IMR-90 (cell line): ENCODE measurements at regions not wholly inside any gene's neighbourhood (a gene's known extent, or its start where the extent isn't known, plus 50 kb on each side); places are given as distances from the start of the nearest gene placed in this dataset.

Source experiments
- ATAC-seq: fragments of 200-7000 bp; cut with Tn5 transposase; 2 replicates; pipeline ENCODE4 v1.9.1; 2020; ENCODE audit warnings: low read depth, mild to moderate bottlenecking, moderate library complexity
- BruUV-seq: library from RNA; stranded (reverse); fragments of 400-500 nt; replicated peaks from 2 replicates; lab custom pipeline; 2021; lab: Mats Ljungman, UMichigan
- CTCF ChIA-PET: fragments of 300-600 bp; formaldehyde crosslinking; extraction: SDS; loops from one replicate; lab custom pipeline; 2021; ENCODE audit warnings: antibody characterized with exemption; lab: Yijun Ruan, JAX
- POLR2A ChIA-PET: fragments of 300-600 bp; sonication (Branson Sonifier 250); formaldehyde crosslinking; loops from one replicate; lab custom pipeline; 2022; ENCODE audit warnings: antibody characterized with exemption; ENCODE audit not compliant: unreplicated experiment; lab: Charles Lee
- DNase-seq: peaks from one replicate; pipeline ENCODE4 v3.0.0; 2013
- H2AFZ ChIP-seq: replicated peaks from 2 replicates; pipeline ENCODE3; 2013; ENCODE audit warnings: low read length, mild to moderate bottlenecking; ENCODE audit not compliant: poor library complexity
- H2AK5ac ChIP-seq: 2 replicates; pipeline ENCODE4 v1.6.1; 2013; ENCODE audit warnings: low read depth, low read length, inconsistent platforms
- H2AK9ac ChIP-seq: replicated peaks from 2 replicates; pipeline ENCODE3; 2013; ENCODE audit warnings: mild to moderate bottlenecking, low read depth, low read length, moderate library complexity; ENCODE audit not compliant: poor library complexity
- H2BK120ac ChIP-seq: 2 replicates; pipeline ENCODE4 v1.6.1; 2013; ENCODE audit warnings: low read depth, low read length, inconsistent platforms
- H2BK15ac ChIP-seq: 3 replicates; pipeline ENCODE4 v1.6.1; 2013; ENCODE audit warnings: low read depth, low read length, inconsistent platforms
- H2BK20ac ChIP-seq: 2 replicates; pipeline ENCODE4 v1.6.1; 2013; ENCODE audit warnings: low read depth, mild to moderate bottlenecking, inconsistent platforms, low read length, moderate library complexity
- H2BK5ac ChIP-seq: 2 replicates; pipeline ENCODE4 v1.6.1; 2013; ENCODE audit warnings: mild to moderate bottlenecking, low read depth, low read length, inconsistent platforms; ENCODE audit not compliant: poor library complexity, severe bottlenecking
- H3K14ac ChIP-seq: replicated peaks from 2 replicates; pipeline ENCODE4 v1.6.1; 2013; ENCODE audit warnings: low read depth, low read length, inconsistent platforms
- H3K18ac ChIP-seq: 2 replicates; pipeline ENCODE4 v1.6.1; 2013; ENCODE audit warnings: low read depth, low read length, control low read depth
- H3K23ac ChIP-seq: 2 replicates; pipeline ENCODE4 v1.6.1; 2013; ENCODE audit warnings: low read depth, low read length, inconsistent platforms
- H3K27ac ChIP-seq: 2 replicates; pipeline ENCODE4 v1.5.1; 2013; ENCODE audit warnings: mild to moderate bottlenecking, control low read depth, low read length; ENCODE audit not compliant: insufficient read depth
- H3K27me3 ChIP-seq: 2 replicates; pipeline ENCODE4 v1.6.1; 2013; ENCODE audit warnings: low read length; ENCODE audit not compliant: control insufficient read depth, insufficient read depth
- H3K36me3 ChIP-seq: 2 replicates; pipeline ENCODE4 v1.6.1; 2013; ENCODE audit warnings: low read length, mixed read lengths; ENCODE audit not compliant: control insufficient read depth, insufficient read depth
- H3K4ac ChIP-seq: 2 replicates; pipeline ENCODE4 v1.6.1; 2013; ENCODE audit warnings: low read depth, low read length, inconsistent platforms
- H3K4me1 ChIP-seq: 2 replicates; pipeline ENCODE4 v1.6.1; 2013; ENCODE audit warnings: low read length, mixed read lengths; ENCODE audit not compliant: control insufficient read depth, insufficient read depth
- H3K4me2 ChIP-seq: 2 replicates; pipeline ENCODE4 v1.6.1; 2013; ENCODE audit warnings: low read depth, mild to moderate bottlenecking, control low read depth, low read length, moderate library complexity
- H3K4me3 ChIP-seq: 2 replicates; pipeline ENCODE4 v1.5.1; 2013; ENCODE audit warnings: low read depth, mild to moderate bottlenecking, control low read depth, low read length, moderate library complexity; ENCODE audit not compliant: insufficient read depth
- H3K56ac ChIP-seq: 2 replicates; pipeline ENCODE4 v1.6.1; 2013; ENCODE audit warnings: low read length, inconsistent platforms; ENCODE audit not compliant: insufficient read depth; ENCODE audit errors: extremely low read depth
- H3K79me1 ChIP-seq, 2 experiments: 2 replicates each; pipeline ENCODE4 v1.6.1; 2013; ENCODE audit warnings: low read length in 2 of 2, inconsistent platforms in 1 of 2, low read depth in 1 of 2
- H3K9ac ChIP-seq: 2 replicates; pipeline ENCODE4 v1.6.1; 2013; ENCODE audit warnings: low read depth, low read length, control low read depth
- H3K9me1 ChIP-seq: 2 replicates; pipeline ENCODE4 v1.6.1; 2013; ENCODE audit warnings: low read length, inconsistent platforms; ENCODE audit not compliant: insufficient read depth
- H3K9me3 ChIP-seq: 2 replicates; pipeline ENCODE4 v1.6.1; 2013; ENCODE audit warnings: low read length; ENCODE audit not compliant: control insufficient read depth, insufficient read depth
- H4K20me1 ChIP-seq: 2 replicates; pipeline ENCODE4 v1.6.1; 2013; ENCODE audit warnings: low read length, inconsistent platforms; ENCODE audit not compliant: insufficient read depth
- H4K5ac ChIP-seq: 2 replicates; pipeline ENCODE4 v1.6.1; 2013; ENCODE audit warnings: mild to moderate bottlenecking, low read depth, low read length, control low read depth
- H4K8ac ChIP-seq, 2 experiments: 2 replicates each; pipeline ENCODE4 v1.6.1; 2013; ENCODE audit warnings: low read depth in 2 of 2, low read length in 2 of 2, control low read depth in 1 of 2, inconsistent platforms in 1 of 2
- H4K91ac ChIP-seq: 2 replicates; pipeline ENCODE4 v1.6.1; 2013; ENCODE audit warnings: low read depth, low read length, inconsistent platforms; ENCODE audit not compliant: insufficient read depth
- BHLHE40 ChIP-seq: fragments of 150-350 bp; IDR thresholded peaks from 2 replicates; pipeline ENCODE4 v1.6.1; 2016; ENCODE audit warnings: mild to moderate bottlenecking, low read depth, low read length
- CEBPB ChIP-seq: IDR thresholded peaks from 2 replicates; pipeline ENCODE4 v1.6.1; 2012; ENCODE audit warnings: low read depth, low read length, improper control_type of control experiment
- ELK1 ChIP-seq: fragments of 150-350 bp; IDR thresholded peaks from 2 replicates; pipeline ENCODE4 v1.6.1; 2016; ENCODE audit warnings: low read depth, mild to moderate bottlenecking, low read length, moderate library complexity, borderline replicate concordance
- FOS ChIP-seq: fragments of 150-350 bp; IDR thresholded peaks from 2 replicates; pipeline ENCODE4 v1.6.1; 2016; ENCODE audit warnings: low read depth, low read length
- POLR2A ChIP-seq: IDR thresholded peaks from 2 replicates; pipeline ENCODE4 v1.6.1; 2012; ENCODE audit warnings: mild to moderate bottlenecking, low read depth, low read length
- RAD21 ChIP-seq: IDR thresholded peaks from 2 replicates; pipeline ENCODE4 v1.6.1; 2012; ENCODE audit warnings: low read length, improper control_type of control experiment
- RCOR1 ChIP-seq: IDR thresholded peaks from 2 replicates; pipeline ENCODE4 v1.6.1; 2012; ENCODE audit warnings: mild to moderate bottlenecking, low read length, improper control_type of control experiment; ENCODE audit not compliant: insufficient replicate concordance
- RFX5 ChIP-seq: IDR thresholded peaks from 2 replicates; pipeline ENCODE4 v1.8.0; 2012; ENCODE audit warnings: low read depth, mild to moderate bottlenecking, low read length, moderate library complexity
- SMC3 ChIP-seq: fragments of 150-350 bp; IDR thresholded peaks from 2 replicates; pipeline ENCODE4 v1.6.1; 2016; ENCODE audit warnings: low read depth, mild to moderate bottlenecking, antibody characterized with exemption, low read length, moderate library complexity
- USF2 ChIP-seq: fragments of 150-350 bp; IDR thresholded peaks from 2 replicates; pipeline ENCODE4 v1.6.1; 2017; ENCODE audit warnings: mild to moderate bottlenecking, antibody characterized with exemption, low read length, low read depth
- WGBS, 2 experiments: methylation state at CpG; one replicate each; pipeline versions ENCODE4 v1.1.5 to v1.1.7; 2013; ENCODE audit warnings: missing lambda C conversion rate in 2 of 2; ENCODE audit not compliant: insufficient read length in 1 of 2; ENCODE audit errors: extremely low coverage in 2 of 2; 5-methylcytosine and 5-hydroxymethylcytosine counted together
- dilution Hi-C: fragments of 300-500 bp; cut with HindIII; formaldehyde crosslinking; loops from one replicate; pipeline ENCODE4 v1.14.3; 2018; ENCODE audit warnings: low sequenced_read_pairs; ENCODE audit not compliant: unreplicated experiment
- in situ Hi-C: fragments of 300-500 bp; cut with MboI; formaldehyde crosslinking; loops from 3 replicates; pipeline ENCODE4 v1.14.3; 2019; ENCODE audit warnings: low sequenced_read_pairs, inconsistent platforms, mixed read lengths
- intact Hi-C: fragments of 100-400 bp; cut with micrococcal nuclease; formaldehyde crosslinking; loops from 2 replicates; pipeline ENCODE4 v1.10.0; 2022

GRCh38 chr18:40048253-40048652 is 1906.8 kb upstream of the PIK3C3 start:
- H3K23ac ChIP-seq, result no peak overlapping the region
- no CpG with 5 or more reads among the region's 2 CpGs for WGBS, 2 experiments
- H4K8ac ChIP-seq, result no peak overlapping the region
- no peaks in the 10 kb centered on the region for H3K4me1 ChIP-seq
- no peak overlapping the region for H3K27ac ChIP-seq
- no peaks in the 10 kb centered on the region for H3K27me3 ChIP-seq
- H3K36me3 ChIP-seq, result no peaks in the 10 kb centered on the region
- H3K14ac ChIP-seq, result no peak overlapping the region
- no peaks in the 10 kb centered on the region for H3K9me1 ChIP-seq
- no peaks in the 10 kb centered on the region for H4K20me1 ChIP-seq
- CTCF ChIA-PET, result no interaction called here
- H2AFZ ChIP-seq, result no peak overlapping the region
- in situ Hi-C loops, result no loop called here
- DNase-seq (no peak), ATAC-seq (no peak)
- no peak overlapping the region for H2BK15ac ChIP-seq
- H2BK120ac ChIP-seq, result no peak overlapping the region
- H3K9ac ChIP-seq, result no peak overlapping the region
- H3K56ac ChIP-seq, result no peak overlapping the region
- H4K91ac ChIP-seq, result no peak overlapping the region
- TF ChIP-seq POLR2A, result no peak
- TF ChIP-seq ELK1, result no peak
- TF ChIP-seq RAD21, result no peak
- no peak for TF ChIP-seq BHLHE40
- TF ChIP-seq FOS, result no peak
- TF ChIP-seq USF2, result no peak
- TF ChIP-seq RCOR1, result no peak
- no peak for TF ChIP-seq CEBPB
- no peak for TF ChIP-seq SMC3
- TF ChIP-seq RFX5, result no peak
- no peak overlapping the region for H3K4ac ChIP-seq
- H2AK5ac ChIP-seq, result no peak overlapping the region
- intact Hi-C loops, result no loop called here
- H2AK9ac ChIP-seq, result no peak overlapping the region
- no peak overlapping the region for H2BK5ac ChIP-seq
- POLR2A ChIA-PET, result no interaction called here
- no peaks in the 10 kb centered on the region for H3K79me1 ChIP-seq
- BruUV-seq, result no TSS peak
- H3K9me3 ChIP-seq, result no peaks in the 10 kb centered on the region
- H3K4me2 ChIP-seq, result no peak overlapping the region
- H3K18ac ChIP-seq, result no peak overlapping the region
- no peak overlapping the region for H4K5ac ChIP-seq
- H3K4me3 ChIP-seq, result no peak overlapping the region
- dilution Hi-C loops, result no loop called here
- no peak overlapping the region for H2BK20ac ChIP-seq
